IMR-90 (cell line): ENCODE measurements at regions not wholly inside any gene's neighbourhood (a gene's known extent, or its start where the extent isn't known, plus 50 kb on each side); places are given as distances from the start of the nearest gene placed in this dataset.

Experiments
- ATAC-seq: fragments of 200-7000 bp; cut with Tn5 transposase; 2 replicates; pipeline ENCODE4 v1.9.1; 2020; ENCODE audit warnings: low read depth, mild to moderate bottlenecking, moderate library complexity
- BruUV-seq: library from RNA; stranded (reverse); fragments of 400-500 nt; replicated peaks from 2 replicates; lab custom pipeline; 2021; lab: Mats Ljungman, UMichigan
- CTCF ChIA-PET: fragments of 300-600 bp; formaldehyde crosslinking; extraction: SDS; loops from one replicate; lab custom pipeline; 2021; ENCODE audit warnings: antibody characterized with exemption; lab: Yijun Ruan, JAX
- POLR2A ChIA-PET: fragments of 300-600 bp; sonication (Branson Sonifier 250); formaldehyde crosslinking; loops from one replicate; lab custom pipeline; 2022; ENCODE audit warnings: antibody characterized with exemption; ENCODE audit not compliant: unreplicated experiment; lab: Charles Lee
- DNase-seq: peaks from one replicate; pipeline ENCODE4 v3.0.0; 2013
- H2AFZ ChIP-seq: replicated peaks from 2 replicates; pipeline ENCODE3; 2013; ENCODE audit warnings: low read length, mild to moderate bottlenecking; ENCODE audit not compliant: poor library complexity
- H2AK5ac ChIP-seq: 2 replicates; pipeline ENCODE4 v1.6.1; 2013; ENCODE audit warnings: low read depth, low read length, inconsistent platforms
- H2AK9ac ChIP-seq: replicated peaks from 2 replicates; pipeline ENCODE3; 2013; ENCODE audit warnings: mild to moderate bottlenecking, low read depth, low read length, moderate library complexity; ENCODE audit not compliant: poor library complexity
- H2BK120ac ChIP-seq: 2 replicates; pipeline ENCODE4 v1.6.1; 2013; ENCODE audit warnings: low read depth, low read length, inconsistent platforms
- H2BK15ac ChIP-seq: 3 replicates; pipeline ENCODE4 v1.6.1; 2013; ENCODE audit warnings: low read depth, low read length, inconsistent platforms
- H2BK20ac ChIP-seq: 2 replicates; pipeline ENCODE4 v1.6.1; 2013; ENCODE audit warnings: low read depth, mild to moderate bottlenecking, inconsistent platforms, low read length, moderate library complexity
- H2BK5ac ChIP-seq: 2 replicates; pipeline ENCODE4 v1.6.1; 2013; ENCODE audit warnings: mild to moderate bottlenecking, low read depth, low read length, inconsistent platforms; ENCODE audit not compliant: poor library complexity, severe bottlenecking
- H3K14ac ChIP-seq: replicated peaks from 2 replicates; pipeline ENCODE4 v1.6.1; 2013; ENCODE audit warnings: low read depth, low read length, inconsistent platforms
- H3K18ac ChIP-seq: 2 replicates; pipeline ENCODE4 v1.6.1; 2013; ENCODE audit warnings: low read depth, low read length, control low read depth
- H3K23ac ChIP-seq: 2 replicates; pipeline ENCODE4 v1.6.1; 2013; ENCODE audit warnings: low read depth, low read length, inconsistent platforms
- H3K27ac ChIP-seq: 2 replicates; pipeline ENCODE4 v1.5.1; 2013; ENCODE audit warnings: mild to moderate bottlenecking, control low read depth, low read length; ENCODE audit not compliant: insufficient read depth
- H3K27me3 ChIP-seq: 2 replicates; pipeline ENCODE4 v1.6.1; 2013; ENCODE audit warnings: low read length; ENCODE audit not compliant: control insufficient read depth, insufficient read depth
- H3K36me3 ChIP-seq: 2 replicates; pipeline ENCODE4 v1.6.1; 2013; ENCODE audit warnings: low read length, mixed read lengths; ENCODE audit not compliant: control insufficient read depth, insufficient read depth
- H3K4ac ChIP-seq: 2 replicates; pipeline ENCODE4 v1.6.1; 2013; ENCODE audit warnings: low read depth, low read length, inconsistent platforms
- H3K4me1 ChIP-seq: 2 replicates; pipeline ENCODE4 v1.6.1; 2013; ENCODE audit warnings: low read length, mixed read lengths; ENCODE audit not compliant: control insufficient read depth, insufficient read depth
- H3K4me2 ChIP-seq: 2 replicates; pipeline ENCODE4 v1.6.1; 2013; ENCODE audit warnings: low read depth, mild to moderate bottlenecking, control low read depth, low read length, moderate library complexity
- H3K4me3 ChIP-seq: 2 replicates; pipeline ENCODE4 v1.5.1; 2013; ENCODE audit warnings: low read depth, mild to moderate bottlenecking, control low read depth, low read length, moderate library complexity; ENCODE audit not compliant: insufficient read depth
- H3K56ac ChIP-seq: 2 replicates; pipeline ENCODE4 v1.6.1; 2013; ENCODE audit warnings: low read length, inconsistent platforms; ENCODE audit not compliant: insufficient read depth; ENCODE audit errors: extremely low read depth
- H3K79me1 ChIP-seq, 2 experiments: 2 replicates each; pipeline ENCODE4 v1.6.1; 2013; ENCODE audit warnings: low read length in 2 of 2, inconsistent platforms in 1 of 2, low read depth in 1 of 2
- H3K9ac ChIP-seq: 2 replicates; pipeline ENCODE4 v1.6.1; 2013; ENCODE audit warnings: low read depth, low read length, control low read depth
- H3K9me1 ChIP-seq: 2 replicates; pipeline ENCODE4 v1.6.1; 2013; ENCODE audit warnings: low read length, inconsistent platforms; ENCODE audit not compliant: insufficient read depth
- H3K9me3 ChIP-seq: 2 replicates; pipeline ENCODE4 v1.6.1; 2013; ENCODE audit warnings: low read length; ENCODE audit not compliant: control insufficient read depth, insufficient read depth
- H4K20me1 ChIP-seq: 2 replicates; pipeline ENCODE4 v1.6.1; 2013; ENCODE audit warnings: low read length, inconsistent platforms; ENCODE audit not compliant: insufficient read depth
- H4K5ac ChIP-seq: 2 replicates; pipeline ENCODE4 v1.6.1; 2013; ENCODE audit warnings: mild to moderate bottlenecking, low read depth, low read length, control low read depth
- H4K8ac ChIP-seq, 2 experiments: 2 replicates each; pipeline ENCODE4 v1.6.1; 2013; ENCODE audit warnings: low read depth in 2 of 2, low read length in 2 of 2, control low read depth in 1 of 2, inconsistent platforms in 1 of 2
- H4K91ac ChIP-seq: 2 replicates; pipeline ENCODE4 v1.6.1; 2013; ENCODE audit warnings: low read depth, low read length, inconsistent platforms; ENCODE audit not compliant: insufficient read depth
- BHLHE40 ChIP-seq: fragments of 150-350 bp; IDR thresholded peaks from 2 replicates; pipeline ENCODE4 v1.6.1; 2016; ENCODE audit warnings: mild to moderate bottlenecking, low read depth, low read length
- CEBPB ChIP-seq: IDR thresholded peaks from 2 replicates; pipeline ENCODE4 v1.6.1; 2012; ENCODE audit warnings: low read depth, low read length, improper control_type of control experiment
- CHD1 ChIP-seq: IDR thresholded peaks from 2 replicates; pipeline ENCODE4 v1.6.1; 2012; ENCODE audit warnings: low read depth, low read length, improper control_type of control experiment
- FOS ChIP-seq: fragments of 150-350 bp; IDR thresholded peaks from 2 replicates; pipeline ENCODE4 v1.6.1; 2016; ENCODE audit warnings: low read depth, low read length
- MAFK ChIP-seq: IDR thresholded peaks from 2 replicates; pipeline ENCODE4 v1.6.1; 2012; ENCODE audit warnings: low read depth, low read length, improper control_type of control experiment
- MAZ ChIP-seq: IDR thresholded peaks from 2 replicates; pipeline ENCODE4 v1.6.1; 2012; ENCODE audit warnings: low read depth, mild to moderate bottlenecking, low read length, improper control_type of control experiment, moderate library complexity, borderline replicate concordance
- MXI1 ChIP-seq: IDR thresholded peaks from 2 replicates; pipeline ENCODE4 v1.6.1; 2012; ENCODE audit warnings: low read depth, mild to moderate bottlenecking, low read length, moderate library complexity, borderline replicate concordance
- NFE2L2 ChIP-seq: fragments of 150-350 bp; IDR thresholded peaks from 2 replicates; pipeline ENCODE4 v1.6.1; 2016; ENCODE audit warnings: low read depth, mild to moderate bottlenecking, low read length
- POLR2A ChIP-seq: IDR thresholded peaks from 2 replicates; pipeline ENCODE4 v1.6.1; 2012; ENCODE audit warnings: mild to moderate bottlenecking, low read depth, low read length
- RAD21 ChIP-seq: IDR thresholded peaks from 2 replicates; pipeline ENCODE4 v1.6.1; 2012; ENCODE audit warnings: low read length, improper control_type of control experiment
- RCOR1 ChIP-seq: IDR thresholded peaks from 2 replicates; pipeline ENCODE4 v1.6.1; 2012; ENCODE audit warnings: mild to moderate bottlenecking, low read length, improper control_type of control experiment; ENCODE audit not compliant: insufficient replicate concordance
- RFX5 ChIP-seq: IDR thresholded peaks from 2 replicates; pipeline ENCODE4 v1.8.0; 2012; ENCODE audit warnings: low read depth, mild to moderate bottlenecking, low read length, moderate library complexity
- SMC3 ChIP-seq: fragments of 150-350 bp; IDR thresholded peaks from 2 replicates; pipeline ENCODE4 v1.6.1; 2016; ENCODE audit warnings: low read depth, mild to moderate bottlenecking, antibody characterized with exemption, low read length, moderate library complexity
- WGBS, 2 experiments: methylation state at CpG; one replicate each; pipeline versions ENCODE4 v1.1.5 to v1.1.7; 2013; ENCODE audit warnings: missing lambda C conversion rate in 2 of 2; ENCODE audit not compliant: insufficient read length in 1 of 2; ENCODE audit errors: extremely low coverage in 2 of 2; 5-methylcytosine and 5-hydroxymethylcytosine counted together
- dilution Hi-C: fragments of 300-500 bp; cut with HindIII; formaldehyde crosslinking; loops from one replicate; pipeline ENCODE4 v1.14.3; 2018; ENCODE audit warnings: low sequenced_read_pairs; ENCODE audit not compliant: unreplicated experiment
- in situ Hi-C: fragments of 300-500 bp; cut with MboI; formaldehyde crosslinking; loops from 3 replicates; pipeline ENCODE4 v1.14.3; 2019; ENCODE audit warnings: low sequenced_read_pairs, inconsistent platforms, mixed read lengths
- intact Hi-C: fragments of 100-400 bp; cut with micrococcal nuclease; formaldehyde crosslinking; loops from 2 replicates; pipeline ENCODE4 v1.10.0; 2022
- TF ChIP-seq, protein P1 (sequence below): fragments of 150-350 bp; IDR thresholded peaks from 2 replicates; pipeline ENCODE4 v1.6.1; 2017; ENCODE audit warnings: mild to moderate bottlenecking, antibody characterized with exemption, low read length, low read depth
- TF ChIP-seq, protein P2 (sequence below): fragments of 150-350 bp; IDR thresholded peaks from 2 replicates; pipeline ENCODE4 v1.6.1; 2016; ENCODE audit warnings: low read depth, mild to moderate bottlenecking, low read length, moderate library complexity, borderline replicate concordance

DNA sequence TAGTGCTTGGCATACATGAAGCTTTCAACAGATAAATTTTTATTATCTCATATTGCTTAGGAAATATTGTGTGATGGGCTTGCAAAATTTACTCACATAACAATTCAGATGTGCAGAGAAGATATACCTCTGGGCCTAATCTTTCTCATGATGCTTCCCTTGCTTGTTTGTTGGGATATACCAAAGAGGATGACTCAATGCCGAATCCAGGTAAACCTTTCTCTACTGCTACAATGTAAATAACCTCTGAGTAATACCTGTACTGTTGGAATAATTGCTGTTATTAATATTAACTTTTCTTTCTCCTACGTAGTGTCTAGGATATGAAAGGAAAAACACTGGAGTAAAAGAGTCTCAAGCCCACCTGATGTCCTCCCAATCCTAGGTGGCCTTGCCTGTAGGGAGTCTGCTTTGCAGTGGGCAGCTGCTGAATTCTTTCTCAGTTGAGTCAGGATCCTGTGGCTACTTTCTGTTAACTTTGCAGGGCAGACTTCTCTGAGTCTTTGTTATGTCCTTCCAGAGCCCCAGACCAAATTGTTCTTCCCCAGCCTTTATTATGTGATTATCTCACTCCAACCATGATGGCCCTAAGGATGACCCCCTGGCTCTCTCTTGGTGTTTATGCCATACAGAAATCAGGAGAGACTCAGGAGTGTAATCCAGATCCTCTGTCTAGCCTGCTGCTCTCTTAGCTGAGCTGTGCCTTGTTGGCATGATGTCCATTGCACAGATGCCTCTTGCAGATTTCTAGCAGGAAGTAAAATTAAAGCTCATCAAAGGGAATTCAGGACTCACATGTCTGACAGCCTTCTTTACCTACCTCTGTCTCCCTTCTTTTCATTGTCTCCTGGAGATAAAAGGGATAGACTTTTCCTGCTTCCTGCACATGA is 208.1 kb downstream of the SNX18 start:
- ChIA-PET CTCF (no interaction called here), POLR2A (interaction anchor here (0.6 kb wide), 1 partner anchor 119 kb away, joined by 3 read pairs; no protein-coding TSS in a partner anchor)
- peak overlapping the region; percentile 80 for H2BK5ac ChIP-seq
- peaks cover 7% of the 10 kb centered on the region for H3K9me1 ChIP-seq
- peaks cover 8% of the 10 kb centered on the region for H3K4me1 ChIP-seq
- 0 out of 4 replicates have a peak, but pooled peaks cover 0 to 4% of the 10 kb centered on the region in 2 experiments for H3K79me1 ChIP-seq
- no peak overlapping the region for H3K4me3 ChIP-seq
- H3K27me3 ChIP-seq = no peaks in the 10 kb centered on the region
- BruUV-seq = no TSS peak
- peak overlapping the region in 1 of 2 experiments; percentile 81; a peak in 2 of 4 replicates for H4K8ac ChIP-seq
- H2BK20ac ChIP-seq = peak overlapping the region; percentile 90
- H4K5ac ChIP-seq = peak overlapping the region; percentile 97
- peak overlapping the region; percentile 22; the same call in 1 of the 2 replicates for H3K56ac ChIP-seq
- ATAC-seq (peak; percentile 69), DNase-seq (peak; percentile 54)
- peak overlapping the region; percentile 36; the same call in 1 of the 2 replicates for H2AK5ac ChIP-seq
- peak overlapping the region; percentile 68; the same call in 1 of the 2 replicates for H3K23ac ChIP-seq
- no peaks in the 10 kb centered on the region for H3K9me3 ChIP-seq
- H2BK15ac ChIP-seq = peak overlapping the region; percentile 87; the same call in 2 of the 3 replicates
- H3K18ac ChIP-seq = peak overlapping the region; percentile 97
- H3K36me3 ChIP-seq = no peaks in the 10 kb centered on the region
- no peak overlapping the region; the same call in 1 of the 2 replicates for H3K9ac ChIP-seq
- peak overlapping the region; percentile 57 for H2AFZ ChIP-seq
- dilution Hi-C loops = no loop called here
- H2BK120ac ChIP-seq = peak overlapping the region; percentile 89
- intact Hi-C loops = no loop called here
- WGBS, 2 experiments = no CpG with 5 or more reads among the region's 2 CpGs
- in situ Hi-C loops = loop anchor here (25.0 kb wide), 1 partner anchor 437 kb away; the partner anchor contains the start of genes CDC20B and GPX8
- peak overlapping the region; percentile 72; the same call in 1 of the 2 replicates for H3K4me2 ChIP-seq
- no peaks in the 10 kb centered on the region for H4K20me1 ChIP-seq
- no peak overlapping the region for H2AK9ac ChIP-seq
- peak overlapping the region; percentile 64 for H4K91ac ChIP-seq
- H3K14ac ChIP-seq = peak overlapping the region; percentile 87; the same call in 1 of the 2 replicates
- H3K4ac ChIP-seq = peak overlapping the region; percentile 65
- peak overlapping the region; percentile 52; the same call in 1 of the 2 replicates for H3K27ac ChIP-seq
- TF ChIP-seq RAD21 (no peak), MAZ (no peak), SMC3 (no peak), RCOR1 (no peak), POLR2A (no peak), CEBPB (no peak), RFX5 (no peak), CHD1 (no peak), NFE2L2 (no peak), MXI1 (no peak), BHLHE40 (no peak), MAFK (no peak), FOS (no peak)
- TF ChIP-seq, protein P1, sequence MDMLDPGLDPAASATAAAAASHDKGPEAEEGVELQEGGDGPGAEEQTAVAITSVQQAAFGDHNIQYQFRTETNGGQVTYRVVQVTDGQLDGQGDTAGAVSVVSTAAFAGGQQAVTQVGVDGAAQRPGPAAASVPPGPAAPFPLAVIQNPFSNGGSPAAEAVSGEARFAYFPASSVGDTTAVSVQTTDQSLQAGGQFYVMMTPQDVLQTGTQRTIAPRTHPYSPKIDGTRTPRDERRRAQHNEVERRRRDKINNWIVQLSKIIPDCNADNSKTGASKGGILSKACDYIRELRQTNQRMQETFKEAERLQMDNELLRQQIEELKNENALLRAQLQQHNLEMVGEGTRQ = no peak
- TF ChIP-seq, protein P2, sequence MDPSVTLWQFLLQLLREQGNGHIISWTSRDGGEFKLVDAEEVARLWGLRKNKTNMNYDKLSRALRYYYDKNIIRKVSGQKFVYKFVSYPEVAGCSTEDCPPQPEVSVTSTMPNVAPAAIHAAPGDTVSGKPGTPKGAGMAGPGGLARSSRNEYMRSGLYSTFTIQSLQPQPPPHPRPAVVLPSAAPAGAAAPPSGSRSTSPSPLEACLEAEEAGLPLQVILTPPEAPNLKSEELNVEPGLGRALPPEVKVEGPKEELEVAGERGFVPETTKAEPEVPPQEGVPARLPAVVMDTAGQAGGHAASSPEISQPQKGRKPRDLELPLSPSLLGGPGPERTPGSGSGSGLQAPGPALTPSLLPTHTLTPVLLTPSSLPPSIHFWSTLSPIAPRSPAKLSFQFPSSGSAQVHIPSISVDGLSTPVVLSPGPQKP = no peak
